Suppressor macrophage treated with lipopolysaccharide for 4 hours (primary cell): ENCODE measurements at regions not wholly inside any gene's neighbourhood (a gene's known extent, or its start where the extent isn't known, plus 50 kb on each side); places are given as distances from the start of the nearest gene placed in this dataset.

Source experiments
- DNase-seq: peaks from one replicate; pipeline ENCODE4 v3.0.0-alpha.2; 2020

- DNase-seq = no peak
Observed at GRCh38 chr20:37643400-37643799, 50.4 kb upstream of the CTNNBL1 start.

- DNase-seq = no peak
Observed at GRCh38 chr20:37642246-37642645, 51.6 kb upstream of the CTNNBL1 start.

GRCh38 chr20:37640600-37641561, 52.9 kb upstream of the CTNNBL1 start:
- no peak for DNase-seq

GRCh38 chr20:37638527-37638926, 55.3 kb upstream of the CTNNBL1 start:
- DNase-seq = no peak

- no peak for DNase-seq
Observed at GRCh38 chr20:37636977-37637376, 56.9 kb upstream of the CTNNBL1 start.

GRCh38 chr20:37636212-37636975, 57.4 kb upstream of the CTNNBL1 start:
- DNase-seq = no peak

GRCh38 chr20:37630993-37631392, 62.8 kb upstream of the CTNNBL1 start:
- no peak for DNase-seq

- DNase-seq = no peak
Observed at GRCh38 chr20:37630166-37630565, 63.7 kb upstream of the CTNNBL1 start.

GRCh38 chr20:37627767-37628130, 66.1 kb upstream of the CTNNBL1 start:
- no peak for DNase-seq

- peak; percentile 41 for DNase-seq
Observed at GRCh38 chr20:37627060-37627766, 66.6 kb upstream of the CTNNBL1 start.

GRCh38 chr20:37624963-37625362, 68.9 kb upstream of the CTNNBL1 start:
- no peak for DNase-seq

GRCh38 chr20:37622728-37623127, 71.1 kb upstream of the CTNNBL1 start:
- DNase-seq = no peak

- DNase-seq = no peak
Observed at GRCh38 chr20:37619496-37619895, 74.3 kb upstream of the CTNNBL1 start.

GRCh38 chr20:37616110-37616425, 77.8 kb upstream of the CTNNBL1 start:
- no peak for DNase-seq

- DNase-seq = peak; percentile 43
Observed at GRCh38 chr20:37615340-37616109, 78.3 kb upstream of the CTNNBL1 start.

- no peak for DNase-seq
Observed at GRCh38 chr20:37611852-37612251, 82.0 kb upstream of the CTNNBL1 start.

- DNase-seq = no peak
Observed at GRCh38 chr20:37611346-37611745, 82.5 kb upstream of the CTNNBL1 start.

GRCh38 chr20:37610203-37610798, 82.6 kb upstream of the BLCAP start:
- DNase-seq = no peak

GRCh38 chr20:37602634-37603033, 75.0 kb upstream of the BLCAP start:
- no peak for DNase-seq

GRCh38 chr20:37600486-37600885, 72.8 kb upstream of the BLCAP start:
- DNase-seq = no peak

GRCh38 chr20:37598575-37599342, 71.1 kb upstream of the BLCAP start:
- DNase-seq = no peak
